Activated naive CD4-positive, alpha-beta T cell treated with anti-CD3 and anti-CD28 coated beads, Interleukin-2, amount 50 U/mL, for 72 hours (primary cell): ENCODE measurements at regions not wholly inside any gene's neighbourhood (a gene's known extent, or its start where the extent isn't known, plus 50 kb on each side); places are given as distances from the start of the nearest gene placed in this dataset.
"Not testable (repeated sequence)": the region's sequence is repeated elsewhere in the genome, so short reads cannot be mapped to it uniquely, and the experiment has no call there.

ENCODE experiments used
- ATAC-seq, 2 donors: fragments of 150-1000 bp; cut with Tn5 transposase; 2 replicates each; pipeline ENCODE4 v1.10.0; 2021; ENCODE audit warnings: mild to moderate bottlenecking in 2 of 2, moderate library complexity in 2 of 2
- DNase-seq, 2 donors: peaks; one replicate each; pipeline ENCODE4 v3.0.0; 2021 to 2022; ENCODE audit warnings: low spot score in 2 of 2
- H3K27ac Mint-ChIP-seq, 2 donors: one replicate each; pipeline ENCODE4 v1.8.0; 2022; ENCODE audit warnings: mild to moderate bottlenecking in 2 of 2, mixed read lengths in 2 of 2
- H3K36me3 Mint-ChIP-seq, 2 donors: one replicate each; pipeline ENCODE4 v1.8.0; 2022; ENCODE audit warnings: mixed read lengths in 2 of 2
- H3K9me3 Mint-ChIP-seq, 2 donors: one replicate each; pipeline ENCODE4 v1.8.0; 2022; ENCODE audit warnings: mixed read lengths in 2 of 2

GRCh38 chr5:154609251-154609650 is 131.2 kb upstream of the HAND1 start:
- Mint-ChIP-seq H3K27ac (no peak overlapping the region), H3K36me3 (no peaks in the 10 kb centered on the region), H3K9me3 (no peaks in the 10 kb centered on the region)
- DNase-seq (no peak), ATAC-seq (no peak)

- DNase-seq (no peak), ATAC-seq (no peak)
- H3K27ac Mint-ChIP-seq, result no peak overlapping the region
- no peaks in the 10 kb centered on the region for H3K36me3 Mint-ChIP-seq
- H3K9me3 Mint-ChIP-seq, result no peaks in the 10 kb centered on the region
These were observed 130.5 kb upstream of the HAND1 start for GRCh38 chr5:154608531-154609011.

- no peak for DNase-seq
- Mint-ChIP-seq H3K36me3 (no peaks in the 10 kb centered on the region), H3K27ac (no peak overlapping the region)
These were observed 129.7 kb upstream of the HAND1 start for GRCh38 chr5:154607746-154608145.

GRCh38 chr5:154606246-154606645 is 128.2 kb upstream of the HAND1 start:
- Mint-ChIP-seq H3K9me3 (no peaks in the 10 kb centered on the region), H3K36me3 (no peaks in the 10 kb centered on the region), H3K27ac (no peak overlapping the region)
- DNase-seq (no peak), ATAC-seq (no peak)

More at GRCh38 chr5:154607746-154608145, 129.7 kb upstream of the HAND1 start:
- H3K9me3 Mint-ChIP-seq, result no peaks in the 10 kb centered on the region
- ATAC-seq, result no peak

GRCh38 chr5:154603953-154604679 is 126.1 kb upstream of the HAND1 start:
- H3K27ac Mint-ChIP-seq, result no peak overlapping the region
- H3K36me3 Mint-ChIP-seq, result no peaks in the 10 kb centered on the region
- no peak for ATAC-seq

GRCh38 chr5:154603485-154603884 is 125.5 kb upstream of the HAND1 start:
- no peak for DNase-seq
- no peak for ATAC-seq
- Mint-ChIP-seq H3K9me3 (no peaks in the 10 kb centered on the region), H3K27ac (no peak overlapping the region), H3K36me3 (no peaks in the 10 kb centered on the region)

More at GRCh38 chr5:154603953-154604679, 126.1 kb upstream of the HAND1 start:
- no peak for DNase-seq
- no peaks in the 10 kb centered on the region for H3K9me3 Mint-ChIP-seq

GRCh38 chr5:154603011-154603410 is 125.0 kb upstream of the HAND1 start:
- DNase-seq, result no peak
- H3K9me3 Mint-ChIP-seq, result no peaks in the 10 kb centered on the region
- no peaks in the 10 kb centered on the region for H3K36me3 Mint-ChIP-seq
- H3K27ac Mint-ChIP-seq, result no peak overlapping the region
- no peak for ATAC-seq

GRCh38 chr5:154601014-154601413 is 123.0 kb upstream of the HAND1 start:
- no peak for ATAC-seq
- DNase-seq, result no peak
- Mint-ChIP-seq H3K27ac (no peak overlapping the region), H3K9me3 (no peaks in the 10 kb centered on the region), H3K36me3 (no peaks in the 10 kb centered on the region)

- DNase-seq (no peak), ATAC-seq (no peak)
- no peak overlapping the region for H3K27ac Mint-ChIP-seq
- H3K36me3 Mint-ChIP-seq, result no peaks in the 10 kb centered on the region
- no peaks in the 10 kb centered on the region for H3K9me3 Mint-ChIP-seq
These were observed 120.0 kb upstream of the HAND1 start for GRCh38 chr5:154598021-154598420.

GRCh38 chr5:154596844-154597243 is 118.8 kb upstream of the HAND1 start:
- H3K36me3 Mint-ChIP-seq, ATAC-seq, H3K9me3 Mint-ChIP-seq, DNase-seq, H3K27ac Mint-ChIP-seq: not testable (repeated sequence)

- no peak for ATAC-seq
- H3K9me3 Mint-ChIP-seq, result no peaks in the 10 kb centered on the region
- no peak for DNase-seq
- no peak overlapping the region for H3K27ac Mint-ChIP-seq
- H3K36me3 Mint-ChIP-seq, result no peaks in the 10 kb centered on the region
These were observed 117.6 kb upstream of the HAND1 start for GRCh38 chr5:154595662-154596061.

- no peak for DNase-seq
- Mint-ChIP-seq H3K9me3 (no peaks in the 10 kb centered on the region), H3K27ac (no peak overlapping the region), H3K36me3 (no peaks in the 10 kb centered on the region)
- no peak for ATAC-seq
These were observed 115.8 kb upstream of the HAND1 start for GRCh38 chr5:154593796-154594195.

- no peaks in the 10 kb centered on the region for H3K9me3 Mint-ChIP-seq
- ATAC-seq (no peak), DNase-seq (no peak)
- H3K27ac Mint-ChIP-seq, result no peak overlapping the region
- no peaks in the 10 kb centered on the region for H3K36me3 Mint-ChIP-seq
These were observed 115.0 kb upstream of the HAND1 start for GRCh38 chr5:154593071-154593470.

- DNase-seq (no peak), ATAC-seq (no peak)
- no peaks in the 10 kb centered on the region for H3K36me3 Mint-ChIP-seq
- no peak overlapping the region for H3K27ac Mint-ChIP-seq
- no peaks in the 10 kb centered on the region for H3K9me3 Mint-ChIP-seq
These were observed 112.2 kb upstream of the HAND1 start for GRCh38 chr5:154590093-154590724.

- ATAC-seq (no peak), DNase-seq (no peak)
- H3K27ac Mint-ChIP-seq, result no peak overlapping the region
- no peaks in the 10 kb centered on the region for H3K36me3 Mint-ChIP-seq
- no peaks in the 10 kb centered on the region for H3K9me3 Mint-ChIP-seq
These were observed 111.5 kb upstream of the HAND1 start for GRCh38 chr5:154589511-154589910.

- not testable (repeated sequence) for H3K36me3 Mint-ChIP-seq, DNase-seq, H3K9me3 Mint-ChIP-seq, H3K27ac Mint-ChIP-seq, ATAC-seq
These were observed 110.9 kb upstream of the HAND1 start for GRCh38 chr5:154588833-154589425.

- H3K9me3 Mint-ChIP-seq, result no peaks in the 10 kb centered on the region
- ATAC-seq (no peak), DNase-seq (no peak)
- H3K36me3 Mint-ChIP-seq, result no peaks in the 10 kb centered on the region
- H3K27ac Mint-ChIP-seq, result no peak overlapping the region
These were observed 110.2 kb upstream of the HAND1 start for GRCh38 chr5:154588091-154588774.
